ENCODE measurements at regions not wholly inside any gene's neighbourhood (a gene's known extent, or its start where the extent isn't known, plus 50 kb on each side); places are given as distances from the start of the nearest gene placed in this dataset.

GRCh38 chr12:23342407-23342806, 607.1 kb downstream of the SOX5 start:
- Histone ChIP-seq H2AFZ (replicated peaks; ENCODE audit: low read length, poor library complexity) (no peak overlapping the region), H2AK9ac (replicated peaks; ENCODE audit: low read depth, low read length, poor library complexity) (no peak overlapping the region), H4K5ac (ENCODE audit: low read depth, low read length) (no peak overlapping the region), H2BK5ac (ENCODE audit: low read depth, low read length, poor library complexity, severe bottlenecking) (no peak overlapping the region), H2BK20ac (ENCODE audit: low read depth, low read length) (no peak overlapping the region), H3K4me1 (ENCODE audit: control insufficient read depth, insufficient read depth, low read length) (no peaks in the 10 kb centered on the region), H3K9me1 (ENCODE audit: insufficient read depth, low read length) (no peaks in the 10 kb centered on the region), H4K8ac (ENCODE audit: low read depth in 2 of 2, low read length in 2 of 2) (no peak overlapping the region), H3K14ac (replicated peaks; ENCODE audit: low read depth, low read length) (no peak overlapping the region), H3K27ac (ENCODE audit: insufficient read depth, low read length) (no peak overlapping the region), H3K79me1 (ENCODE audit: low read depth in 1 of 2, low read length in 2 of 2) (no peaks in the 10 kb centered on the region), H4K91ac (ENCODE audit: insufficient read depth, low read depth, low read length) (no peak overlapping the region), H3K27me3 (ENCODE audit: control insufficient read depth, insufficient read depth, low read length) (no peaks in the 10 kb centered on the region), H3K4me2 (ENCODE audit: low read depth, low read length) (no peak overlapping the region), H3K23ac (ENCODE audit: low read depth, low read length) (no peak overlapping the region), H3K4me3 (ENCODE audit: insufficient read depth, low read depth, low read length) (no peak overlapping the region), H4K20me1 (ENCODE audit: insufficient read depth, low read length) (no peaks in the 10 kb centered on the region), H2BK120ac (ENCODE audit: low read depth, low read length) (no peak overlapping the region), H3K9ac (ENCODE audit: low read depth, low read length) (no peak overlapping the region), H3K18ac (ENCODE audit: low read depth, low read length) (no peak overlapping the region), H3K9me3 (ENCODE audit: control insufficient read depth, insufficient read depth, low read length) (no peaks in the 10 kb centered on the region), H3K36me3 (ENCODE audit: control insufficient read depth, insufficient read depth, low read length) (no peaks in the 10 kb centered on the region), H2BK15ac (ENCODE audit: low read depth, low read length) (no peak overlapping the region), H2AK5ac (ENCODE audit: low read depth, low read length) (no peak overlapping the region), H3K56ac (ENCODE audit: extremely low read depth, insufficient read depth, low read length) (no peak overlapping the region), H3K4ac (ENCODE audit: low read depth, low read length) (no peak overlapping the region)
- DNase-seq (no peak), ATAC-seq (ENCODE audit: low read depth) (no peak)
- WGBS, 2 experiments (ENCODE audit: extremely low coverage in 2 of 2, insufficient read length in 1 of 2) = no CpG with 5 or more reads among the region's 1 CpG
- TF ChIP-seq RAD21 (IDR thresholded peaks at IDR 0.05; ENCODE audit: low read length) = no peak
- TF ChIP-seq RCOR1 (IDR thresholded peaks at IDR 0.05; ENCODE audit: insufficient replicate concordance, low read length) = no peak
- no peak for TF ChIP-seq NFE2L2 (IDR thresholded peaks at IDR 0.05; ENCODE audit: low read depth, low read length)
- no peak for TF ChIP-seq MAZ (IDR thresholded peaks at IDR 0.05; ENCODE audit: borderline replicate concordance, low read depth, low read length)
- no peak for TF ChIP-seq POLR2A (IDR thresholded peaks at IDR 0.05; ENCODE audit: low read depth, low read length)
- no peak for TF ChIP-seq MXI1 (IDR thresholded peaks at IDR 0.05; ENCODE audit: borderline replicate concordance, low read depth, low read length)
- no peak for TF ChIP-seq CTCF (conservative IDR thresholded peaks at IDR 0.05; ENCODE audit: low read depth, low read length)
- intact Hi-C loops (cut with micrococcal nuclease) (no loop called here), dilution Hi-C loops (cut with HindIII; ENCODE audit: low sequenced_read_pairs, unreplicated experiment) (no loop called here), in situ Hi-C loops (cut with MboI; ENCODE audit: low sequenced_read_pairs) (no loop called here)
- ChIA-PET POLR2A (ENCODE audit: unreplicated experiment) (no interaction called here), CTCF (no interaction called here)
- no TSS peak for BruUV-seq (replicated peaks)
